Karpas-422 (cell line): ENCODE measurements at regions not wholly inside any gene's neighbourhood (a gene's known extent, or its start where the extent isn't known, plus 50 kb on each side); places are given as distances from the start of the nearest gene placed in this dataset.

Source experiments
- DNase-seq: peaks from one replicate; pipeline ENCODE4 v3.0.0-alpha.2; 2015
- H2AFZ ChIP-seq: fragments of 200-600 bp; sonication (generic); 2 replicates; pipeline ENCODE4 v1.6.1; 2014; ENCODE audit warnings: antibody characterized with exemption, low read length, mixed read lengths
- H3K27ac ChIP-seq: fragments of 200-600 bp; sonication (generic); 2 replicates; pipeline ENCODE4 v1.5.1; 2014; ENCODE audit warnings: mild to moderate bottlenecking, low read length, moderate library complexity
- H3K27me3 ChIP-seq: fragments of 200-600 bp; sonication (generic); 2 replicates; pipeline ENCODE4 v1.6.1; 2014; ENCODE audit warnings: low read length, mixed read lengths
- H3K36me3 ChIP-seq: fragments of 200-600 bp; sonication (generic); 2 replicates; pipeline ENCODE4 v1.6.1; 2014; ENCODE audit warnings: low read length, mixed read lengths; ENCODE audit not compliant: insufficient read depth
- H3K4me1 ChIP-seq: fragments of 200-600 bp; sonication (generic); 2 replicates; pipeline ENCODE4 v1.6.1; 2014; ENCODE audit warnings: mild to moderate bottlenecking, low read length, mixed read lengths
- H3K4me2 ChIP-seq: fragments of 200-600 bp; sonication (generic); 2 replicates; pipeline ENCODE4 v1.6.1; 2014; ENCODE audit warnings: low read length, low read depth, mild to moderate bottlenecking; ENCODE audit not compliant: poor library complexity, severe bottlenecking
- H3K4me3 ChIP-seq: fragments of 200-600 bp; sonication (generic); 2 replicates; pipeline ENCODE4 v1.5.1; 2014; ENCODE audit warnings: mild to moderate bottlenecking, antibody characterized with exemption, low read length, mixed read lengths
- H3K79me2 ChIP-seq: fragments of 200-600 bp; sonication (generic); 2 replicates; pipeline ENCODE4 v1.6.1; 2014; ENCODE audit warnings: mild to moderate bottlenecking, low read length, mixed read lengths
- H3K9ac ChIP-seq: fragments of 200-600 bp; sonication (generic); 2 replicates; pipeline ENCODE4 v1.6.0; 2014; ENCODE audit warnings: low read length
- H3K9me2 ChIP-seq: fragments of 200-600 bp; sonication (generic), shearing (Covaris generic); replicated peaks from 2 replicates; pipeline ENCODE4 v1.6.0; 2014; ENCODE audit warnings: mild to moderate bottlenecking, low read length, moderate library complexity; ENCODE audit not compliant: insufficient read depth
- H3K9me3 ChIP-seq: fragments of 300-700, 200-600 bp; sonication (generic); 2 replicates; pipeline ENCODE4 v1.6.1; 2014; ENCODE audit warnings: low read length, mixed read lengths
- H4K20me1 ChIP-seq: fragments of 200-600 bp; sonication (generic); 2 replicates; pipeline ENCODE4 v1.6.1; 2014; ENCODE audit warnings: mild to moderate bottlenecking, antibody characterized with exemption, low read length, low read depth; ENCODE audit not compliant: insufficient read depth

DNA sequence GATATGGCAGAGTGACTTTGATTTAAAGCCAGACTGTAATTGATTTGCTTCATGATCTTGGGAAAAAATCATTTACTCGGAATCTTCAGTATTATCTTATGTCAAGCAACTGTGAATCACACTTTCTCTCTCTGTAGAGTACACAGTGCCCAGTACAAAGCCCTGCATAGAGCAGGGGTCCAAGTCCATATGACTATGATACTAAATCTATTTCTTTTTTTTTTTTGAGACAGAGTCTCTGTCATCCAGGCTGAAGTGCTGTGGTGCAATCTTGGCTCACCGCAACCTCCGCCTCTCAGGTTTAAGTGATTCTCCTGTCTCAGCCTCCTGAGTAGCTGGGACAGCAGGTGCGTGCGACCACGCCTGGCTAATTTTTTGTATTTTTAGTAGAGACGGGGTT, 194.8 kb upstream of the SEMA6A start:
- Histone ChIP-seq H3K9me3 (no peaks in the 10 kb centered on the region), H3K27ac (no peak overlapping the region), H3K9ac (no peak overlapping the region), H3K27me3 (no peaks in the 10 kb centered on the region), H3K4me3 (no peak overlapping the region), H3K9me2 (no peaks in the 10 kb centered on the region), H3K79me2 (no peaks in the 10 kb centered on the region), H3K4me2 (no peak overlapping the region), H3K36me3 (no peaks in the 10 kb centered on the region), H3K4me1 (no peaks in the 10 kb centered on the region), H4K20me1 (no peaks in the 10 kb centered on the region), H2AFZ (no peak overlapping the region)
- no peak for DNase-seq

GRCh38 chr5:116766470-116766947, 191.9 kb upstream of the SEMA6A start:
- H3K9me2 ChIP-seq = no peaks in the 10 kb centered on the region
- H3K27me3 ChIP-seq = no peaks in the 10 kb centered on the region
- DNase-seq = no peak
- H3K4me1 ChIP-seq = no peaks in the 10 kb centered on the region
- no peaks in the 10 kb centered on the region for H3K36me3 ChIP-seq
- no peak overlapping the region for H3K4me3 ChIP-seq
- no peak overlapping the region for H3K27ac ChIP-seq
- H3K79me2 ChIP-seq = no peaks in the 10 kb centered on the region
- no peaks in the 10 kb centered on the region for H3K9me3 ChIP-seq
- no peak overlapping the region for H3K4me2 ChIP-seq
- no peak overlapping the region for H3K9ac ChIP-seq
- no peaks in the 10 kb centered on the region for H4K20me1 ChIP-seq
- H2AFZ ChIP-seq = no peak overlapping the region

- H3K9me3 ChIP-seq = no peaks in the 10 kb centered on the region
- no peak overlapping the region for H3K27ac ChIP-seq
- H3K27me3 ChIP-seq = no peaks in the 10 kb centered on the region
- DNase-seq = no peak
- H3K9me2 ChIP-seq = no peaks in the 10 kb centered on the region
- no peak overlapping the region for H3K4me2 ChIP-seq
- H3K9ac ChIP-seq = no peak overlapping the region
- no peaks in the 10 kb centered on the region for H3K79me2 ChIP-seq
- no peaks in the 10 kb centered on the region for H3K36me3 ChIP-seq
- no peaks in the 10 kb centered on the region for H3K4me1 ChIP-seq
- H2AFZ ChIP-seq = no peak overlapping the region
- no peaks in the 10 kb centered on the region for H4K20me1 ChIP-seq
- H3K4me3 ChIP-seq = no peak overlapping the region
Measured at GRCh38 chr5:116765441-116765840, 190.8 kb upstream of the SEMA6A start.

DNA sequence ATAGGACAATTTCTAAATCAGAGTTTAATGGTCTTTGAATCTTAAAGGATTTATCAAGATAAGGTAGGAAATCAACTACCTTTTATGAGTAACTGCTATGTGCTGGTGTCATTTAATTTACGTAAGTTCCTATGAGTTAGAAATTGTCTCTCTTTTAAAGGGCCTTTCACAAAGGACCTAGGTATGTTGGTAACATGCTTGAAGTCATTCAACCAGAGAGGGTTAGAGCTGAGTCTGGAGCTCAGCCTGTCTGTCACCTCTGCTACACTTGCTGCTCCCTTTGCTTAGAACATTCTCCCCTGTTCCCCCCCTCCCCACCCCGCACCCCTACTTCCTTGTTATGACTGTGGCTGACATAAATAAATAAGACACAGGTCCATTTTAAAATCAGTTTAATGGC, 190.3 kb upstream of the SEMA6A start:
- H3K4me2 ChIP-seq = no peak overlapping the region
- DNase-seq = no peak

DNA sequence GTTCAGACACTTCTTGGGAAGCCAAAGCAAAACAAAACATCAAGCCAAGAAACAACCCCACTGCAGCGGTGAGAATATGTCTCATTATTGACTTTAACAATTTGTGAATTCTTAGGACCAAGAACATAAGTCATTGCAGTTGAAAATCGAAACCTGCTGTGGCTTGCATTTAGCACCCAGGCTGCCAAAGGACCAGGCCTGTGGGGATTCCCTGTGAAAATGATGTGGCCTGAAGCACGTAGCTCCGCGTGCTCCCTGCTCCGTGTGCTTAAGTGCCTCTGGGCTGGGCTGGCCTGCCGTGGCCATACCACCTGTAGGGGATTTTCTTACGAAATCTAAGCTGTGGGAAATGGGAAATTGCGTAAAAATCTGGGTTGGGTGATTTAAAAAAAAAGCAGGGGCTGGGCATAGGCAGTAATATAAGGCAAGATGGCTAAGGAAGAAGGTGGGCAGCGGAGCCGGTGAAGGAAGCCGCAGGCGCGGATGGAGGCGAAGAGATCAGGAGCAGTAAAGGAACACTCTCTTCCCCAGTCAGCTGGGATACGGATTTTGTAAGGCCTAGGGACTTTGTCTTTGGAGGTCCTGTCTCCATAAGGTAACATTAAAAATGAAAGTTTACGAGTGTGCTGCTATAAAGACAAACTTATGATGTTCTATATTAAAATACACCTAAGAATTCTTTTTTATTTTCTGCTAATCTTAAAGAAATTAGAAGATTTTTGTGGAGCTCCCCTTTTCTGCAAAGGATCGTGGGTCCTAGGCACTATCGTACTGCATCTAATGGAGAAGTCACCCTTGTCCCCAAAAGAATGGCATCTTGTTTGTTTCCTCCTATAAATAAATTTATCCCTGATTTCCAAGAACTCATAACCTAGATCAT, 189.6 kb upstream of the SEMA6A start:
- H3K4me1 ChIP-seq = no peaks in the 10 kb centered on the region
- no peaks in the 10 kb centered on the region for H3K27me3 ChIP-seq
- H3K36me3 ChIP-seq = no peaks in the 10 kb centered on the region
- no peaks in the 10 kb centered on the region for H3K9me2 ChIP-seq
- no peaks in the 10 kb centered on the region for H3K79me2 ChIP-seq
- H3K4me2 ChIP-seq = no peak overlapping the region
- H4K20me1 ChIP-seq = no peaks in the 10 kb centered on the region
- no peaks in the 10 kb centered on the region for H3K9me3 ChIP-seq
- no peak overlapping the region for H3K27ac ChIP-seq
- no peak overlapping the region for H3K9ac ChIP-seq
- DNase-seq = no peak
- H2AFZ ChIP-seq = no peak overlapping the region
- no peak overlapping the region for H3K4me3 ChIP-seq

More for the DNA sequence above, 190.3 kb upstream of the SEMA6A start:
- H2AFZ ChIP-seq = no peak overlapping the region
- H3K79me2 ChIP-seq = no peaks in the 10 kb centered on the region
- H3K9me3 ChIP-seq = no peaks in the 10 kb centered on the region
- H3K36me3 ChIP-seq = no peaks in the 10 kb centered on the region
- no peak overlapping the region for H3K9ac ChIP-seq
- H3K27ac ChIP-seq = no peak overlapping the region
- no peak overlapping the region for H3K4me3 ChIP-seq
- H4K20me1 ChIP-seq = no peaks in the 10 kb centered on the region
- no peaks in the 10 kb centered on the region for H3K4me1 ChIP-seq
- no peaks in the 10 kb centered on the region for H3K27me3 ChIP-seq
- no peaks in the 10 kb centered on the region for H3K9me2 ChIP-seq

GRCh38 chr5:116759860-116760640, 185.4 kb upstream of the SEMA6A start:
- Histone ChIP-seq H3K9ac (no peak overlapping the region), H3K9me2 (no peaks in the 10 kb centered on the region), H3K27me3 (no peaks in the 10 kb centered on the region), H3K27ac (no peak overlapping the region), H3K9me3 (no peaks in the 10 kb centered on the region), H3K4me3 (no peak overlapping the region), H3K4me2 (no peak overlapping the region), H2AFZ (no peak overlapping the region), H4K20me1 (no peaks in the 10 kb centered on the region), H3K79me2 (no peaks in the 10 kb centered on the region), H3K36me3 (no peaks in the 10 kb centered on the region), H3K4me1 (no peaks in the 10 kb centered on the region)
- no peak for DNase-seq

GRCh38 chr5:116757326-116757725, 182.7 kb upstream of the SEMA6A start:
- Histone ChIP-seq H3K9me2 (no peaks in the 10 kb centered on the region), H2AFZ (no peak overlapping the region), H4K20me1 (no peaks in the 10 kb centered on the region), H3K4me1 (no peaks in the 10 kb centered on the region), H3K4me2 (no peak overlapping the region), H3K27ac (no peak overlapping the region), H3K9ac (no peak overlapping the region), H3K36me3 (no peaks in the 10 kb centered on the region), H3K4me3 (no peak overlapping the region), H3K9me3 (no peaks in the 10 kb centered on the region), H3K79me2 (no peaks in the 10 kb centered on the region), H3K27me3 (no peaks in the 10 kb centered on the region)
- DNase-seq = no peak

- H3K27me3 ChIP-seq = no peaks in the 10 kb centered on the region
- H3K79me2 ChIP-seq = no peaks in the 10 kb centered on the region
- no peaks in the 10 kb centered on the region for H3K36me3 ChIP-seq
- H3K9me2 ChIP-seq = no peaks in the 10 kb centered on the region
- H3K9ac ChIP-seq = no peak overlapping the region
- no peak overlapping the region for H3K4me2 ChIP-seq
- H4K20me1 ChIP-seq = no peaks in the 10 kb centered on the region
- peak; percentile 46 for DNase-seq
- H3K27ac ChIP-seq = no peak overlapping the region
- H3K4me1 ChIP-seq = no peaks in the 10 kb centered on the region
- H3K4me3 ChIP-seq = no peak overlapping the region
- H3K9me3 ChIP-seq = no peaks in the 10 kb centered on the region
- no peak overlapping the region for H2AFZ ChIP-seq
Measured at GRCh38 chr5:116756531-116756930, 181.9 kb upstream of the SEMA6A start.
